GM21423 (cell line): ENCODE measurements at regions not wholly inside any gene's neighbourhood (a gene's known extent, or its start where the extent isn't known, plus 50 kb on each side); places are given as distances from the start of the nearest gene placed in this dataset.

ENCODE experiments used
- ATAC-seq: cut with Tn5 transposase; IDR thresholded peaks from one replicate; pipeline ENCODE4 v1.9.1; 2021; ENCODE audit warnings: mild to moderate bottlenecking, moderate library complexity; ENCODE audit not compliant: unreplicated experiment

- no peak for ATAC-seq
Observed at GRCh38 chr6:163630572-163630971, 216.1 kb downstream of the QKI start.

GRCh38 chr6:163630096-163630495, 215.6 kb downstream of the QKI start:
- ATAC-seq: no peak
